Dendritic cell treated with granulocyte-macrophage colony-stimulating factor and Interleukin-4, amounts not matched to agents 40 ng/mL and 50 ng/mL, for 4 days (primary cell): ENCODE measurements at regions not wholly inside any gene's neighbourhood (a gene's known extent, or its start where the extent isn't known, plus 50 kb on each side); places are given as distances from the start of the nearest gene placed in this dataset.

Experiments
- H3K27ac Mint-ChIP-seq: one replicate; pipeline ENCODE4 v1.8.0; 2022; ENCODE audit warnings: mild to moderate bottlenecking, mixed read lengths
- H3K27me3 Mint-ChIP-seq: one replicate; pipeline ENCODE4 v1.8.0; 2022; ENCODE audit warnings: mild to moderate bottlenecking, mixed read lengths
- H3K36me3 Mint-ChIP-seq: one replicate; pipeline ENCODE4 v1.8.0; 2022; ENCODE audit warnings: low read depth, mixed read lengths
- H3K4me1 Mint-ChIP-seq: one replicate; pipeline ENCODE4 v1.8.0; 2022; ENCODE audit warnings: low read depth, mixed read lengths
- H3K4me3 Mint-ChIP-seq: one replicate; pipeline ENCODE4 v1.8.0; 2022; ENCODE audit warnings: mild to moderate bottlenecking, moderate library complexity, mixed read lengths
- H3K9me3 Mint-ChIP-seq: one replicate; pipeline ENCODE4 v1.8.0; 2022; ENCODE audit warnings: mixed read lengths
- intact Hi-C: fragments of 100-400 bp; cut with micrococcal nuclease; formaldehyde crosslinking; loops from one replicate; pipeline ENCODE4 v1.15.0; 2022

- no peaks in the 10 kb centered on the region for H3K36me3 Mint-ChIP-seq
- H3K27me3 Mint-ChIP-seq = no peaks in the 10 kb centered on the region
- peaks cover 8% of the 10 kb centered on the region for H3K4me1 Mint-ChIP-seq
- intact Hi-C loops = no loop called here
- H3K4me3 Mint-ChIP-seq = no peak overlapping the region
- no peak overlapping the region for H3K27ac Mint-ChIP-seq
- H3K9me3 Mint-ChIP-seq = no peaks in the 10 kb centered on the region
These were observed 52.0 kb upstream of the PRKAR2B start for GRCh38 chr7:106992511-106992910.
